KMS-11 (cell line): ENCODE measurements at regions not wholly inside any gene's neighbourhood (a gene's known extent, or its start where the extent isn't known, plus 50 kb on each side); places are given as distances from the start of the nearest gene placed in this dataset.

Experiments
- H2AFZ ChIP-seq: fragments of 200-600 bp; sonication (generic); 2 replicates; pipeline ENCODE4 v1.6.1; 2016; ENCODE audit warnings: antibody characterized with exemption, mixed run types, low read depth
- H3K27ac ChIP-seq: fragments of 200-600 bp; sonication (generic); 2 replicates; pipeline ENCODE4 v1.6.1; 2016; ENCODE audit warnings: mild to moderate bottlenecking, mixed run types
- H3K27me3 ChIP-seq: fragments of 200-600 bp; sonication (generic); 2 replicates; pipeline ENCODE4 v1.6.1; 2017; ENCODE audit warnings: mild to moderate bottlenecking, low read depth, mixed run types, moderate library complexity; ENCODE audit not compliant: insufficient read depth
- H3K36me3 ChIP-seq: fragments of 200-600 bp; sonication (generic); 2 replicates; pipeline ENCODE4 v1.6.1; 2017; ENCODE audit warnings: mild to moderate bottlenecking, mixed run types; ENCODE audit not compliant: insufficient read depth
- H3K4me1 ChIP-seq: fragments of 200-600 bp; sonication (generic); 2 replicates; pipeline ENCODE4 v1.6.1; 2016; ENCODE audit warnings: mild to moderate bottlenecking, low read depth, mixed run types; ENCODE audit not compliant: poor library complexity, severe bottlenecking
- H3K4me2 ChIP-seq: fragments of 200-600 bp; sonication (generic); 2 replicates; pipeline ENCODE4 v1.7.0; 2016; ENCODE audit warnings: mild to moderate bottlenecking, mixed run types
- H3K4me3 ChIP-seq: fragments of 200-600 bp; sonication (generic); IDR thresholded peaks from 2 replicates; pipeline ENCODE4 v1.6.1; 2017; ENCODE audit warnings: low read depth, low read length, mixed read lengths; ENCODE audit not compliant: insufficient read depth
- H3K79me2 ChIP-seq: fragments of 200-600 bp; sonication (generic); 2 replicates; pipeline ENCODE4 v1.6.1; 2016; ENCODE audit warnings: low read depth, mixed run types; ENCODE audit not compliant: insufficient read depth
- H3K9ac ChIP-seq: fragments of 200-600 bp; sonication (generic); 2 replicates; pipeline ENCODE4 v1.6.1; 2016; ENCODE audit warnings: mild to moderate bottlenecking, mixed run types
- H4K20me1 ChIP-seq: fragments of 200-600 bp; sonication (generic); 2 replicates; pipeline ENCODE4 v1.6.1; 2016; ENCODE audit warnings: mild to moderate bottlenecking, mixed run types; ENCODE audit not compliant: insufficient read depth
- CTCF ChIP-seq: fragments of 200-600 bp; sonication (generic); conservative IDR thresholded peaks from 2 replicates; pipeline ENCODE4 v1.6.1; 2017; ENCODE audit warnings: low read depth, mild to moderate bottlenecking, antibody characterized with exemption, low read length, moderate library complexity, mixed read lengths

- Histone ChIP-seq H3K4me1 (no peaks in the 10 kb centered on the region), H3K27me3 (no peaks in the 10 kb centered on the region), H3K79me2 (no peaks in the 10 kb centered on the region), H3K4me3 (no peak overlapping the region), H2AFZ (no peak overlapping the region), H3K27ac (no peak overlapping the region), H4K20me1 (no peaks in the 10 kb centered on the region), H3K4me2 (no peak overlapping the region), H3K36me3 (no peaks in the 10 kb centered on the region), H3K9ac (no peak overlapping the region)
- TF ChIP-seq CTCF: no peak
These were observed 165.7 kb upstream of the CARMIL1 start for GRCh38 chr6:25113436-25113835.

GRCh38 chr6:25118038-25118437 is 161.1 kb upstream of the CARMIL1 start:
- H3K36me3 ChIP-seq: no peaks in the 10 kb centered on the region
- no peak overlapping the region for H3K4me3 ChIP-seq
- H3K4me2 ChIP-seq: no peak overlapping the region
- H2AFZ ChIP-seq: no peak overlapping the region
- no peak overlapping the region for H3K9ac ChIP-seq
- H4K20me1 ChIP-seq: no peaks in the 10 kb centered on the region
- H3K27me3 ChIP-seq: no peaks in the 10 kb centered on the region
- H3K27ac ChIP-seq: no peak overlapping the region
- no peak for TF ChIP-seq CTCF
- H3K4me1 ChIP-seq: no peaks in the 10 kb centered on the region
- H3K79me2 ChIP-seq: no peaks in the 10 kb centered on the region

GRCh38 chr6:25121186-25121585 is 158.0 kb upstream of the CARMIL1 start:
- Histone ChIP-seq H3K4me2 (no peak overlapping the region), H3K4me1 (no peaks in the 10 kb centered on the region), H2AFZ (no peak overlapping the region), H3K27me3 (no peaks in the 10 kb centered on the region), H3K36me3 (no peaks in the 10 kb centered on the region), H3K79me2 (no peaks in the 10 kb centered on the region), H3K9ac (no peak overlapping the region), H4K20me1 (no peaks in the 10 kb centered on the region), H3K27ac (no peak overlapping the region), H3K4me3 (no peak overlapping the region)
- TF ChIP-seq CTCF: no peak

- Histone ChIP-seq H3K36me3 (no peaks in the 10 kb centered on the region), H3K27ac (no peak overlapping the region), H2AFZ (no peak overlapping the region), H3K4me2 (no peak overlapping the region), H4K20me1 (no peaks in the 10 kb centered on the region), H3K27me3 (no peaks in the 10 kb centered on the region), H3K9ac (no peak overlapping the region), H3K4me1 (no peaks in the 10 kb centered on the region), H3K79me2 (no peaks in the 10 kb centered on the region), H3K4me3 (no peak overlapping the region)
- TF ChIP-seq CTCF: no peak
These were observed 157.2 kb upstream of the CARMIL1 start for GRCh38 chr6:25122001-25122400.
